MV-4-11 (cell line): ENCODE measurements at regions not wholly inside any gene's neighbourhood (a gene's known extent, or its start where the extent isn't known, plus 50 kb on each side); places are given as distances from the start of the nearest gene placed in this dataset.

Experiments
- DNase-seq: peaks from one replicate; lab custom pipeline; 2025; lab: John Stamatoyannopoulos, UW

DNA sequence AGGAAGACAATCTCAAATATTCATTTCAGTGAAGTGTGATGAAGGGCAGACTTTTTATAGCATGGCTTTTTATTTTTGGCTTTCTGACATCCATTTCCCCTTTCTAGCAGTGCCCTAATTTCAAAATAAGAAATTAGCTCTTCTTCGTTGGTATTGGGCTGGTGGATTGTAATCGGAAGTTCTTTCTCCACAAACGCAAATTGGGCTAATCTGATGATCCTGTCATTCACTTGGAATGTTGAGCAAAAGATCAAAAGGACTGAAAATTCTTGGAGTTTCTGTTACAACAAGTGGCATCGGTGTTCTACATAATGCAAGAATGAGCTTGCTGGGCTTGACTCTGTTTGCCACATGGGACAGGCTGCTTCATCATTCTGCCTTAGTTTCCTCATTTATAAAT, 1182.8 kb downstream of the FLRT2 start:
- DNase-seq = peak; percentile 62

DNA sequence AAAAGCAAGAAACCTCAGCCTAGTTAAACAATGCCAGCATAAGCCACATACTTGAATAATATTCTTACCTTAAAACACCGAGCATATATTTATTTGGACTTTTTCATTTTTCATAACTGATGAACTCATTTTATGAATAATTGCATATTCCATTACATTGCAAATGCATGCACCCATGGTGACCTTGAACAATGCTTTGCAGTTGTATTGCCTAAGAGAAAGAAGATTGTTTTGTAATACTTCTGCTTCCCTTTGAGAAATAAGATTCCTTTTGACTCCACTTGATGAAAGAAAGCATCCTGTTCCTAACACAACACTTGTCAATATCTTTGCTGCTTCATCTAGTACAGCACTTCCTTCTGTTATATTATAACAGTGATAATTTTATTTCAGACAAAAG, 1182.2 kb downstream of the FLRT2 start:
- DNase-seq = peak; percentile 85

DNA sequence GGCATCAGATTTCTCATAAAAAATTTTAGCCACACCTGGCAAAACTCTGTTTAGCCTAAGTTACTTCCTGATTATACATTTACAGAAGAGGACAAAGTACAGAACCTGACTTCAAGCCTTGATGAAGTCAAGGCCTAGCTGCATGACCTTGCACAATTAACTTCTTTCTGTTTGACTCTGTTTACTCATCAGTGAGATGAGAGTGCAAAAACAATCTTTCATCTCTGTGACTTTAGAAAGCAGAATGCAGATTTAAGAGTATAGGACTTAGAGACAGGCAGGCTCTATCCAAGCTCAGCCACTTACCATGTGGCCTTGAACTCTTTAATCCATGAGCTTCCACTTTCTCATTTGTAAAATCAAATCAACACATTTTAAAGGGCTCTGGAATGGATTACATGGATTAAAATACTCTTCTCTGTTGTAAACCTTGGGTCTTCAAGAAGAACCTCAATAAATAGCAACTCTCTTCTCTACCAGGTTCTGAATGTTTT, 1178.9 kb downstream of the FLRT2 start:
- DNase-seq = no peak

DNA sequence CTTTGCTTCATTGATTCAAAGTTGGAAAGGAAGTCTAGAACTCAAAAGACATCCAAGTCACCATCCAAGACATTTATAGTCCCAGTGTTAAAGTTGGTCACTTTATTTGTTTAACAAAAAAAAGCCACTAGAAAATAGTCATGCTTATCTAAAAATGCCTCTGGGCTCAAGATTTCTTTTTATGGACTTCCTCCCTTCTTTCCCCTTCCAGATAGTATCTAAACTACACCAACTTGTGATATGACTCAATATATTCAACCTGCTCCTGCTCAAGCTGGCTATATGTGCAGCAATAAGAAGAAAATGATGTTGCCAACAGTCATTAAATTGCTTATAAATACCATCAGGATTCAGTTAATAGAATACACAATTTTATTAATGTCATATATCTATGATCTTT, 1177.1 kb downstream of the FLRT2 start:
- no peak for DNase-seq

DNA sequence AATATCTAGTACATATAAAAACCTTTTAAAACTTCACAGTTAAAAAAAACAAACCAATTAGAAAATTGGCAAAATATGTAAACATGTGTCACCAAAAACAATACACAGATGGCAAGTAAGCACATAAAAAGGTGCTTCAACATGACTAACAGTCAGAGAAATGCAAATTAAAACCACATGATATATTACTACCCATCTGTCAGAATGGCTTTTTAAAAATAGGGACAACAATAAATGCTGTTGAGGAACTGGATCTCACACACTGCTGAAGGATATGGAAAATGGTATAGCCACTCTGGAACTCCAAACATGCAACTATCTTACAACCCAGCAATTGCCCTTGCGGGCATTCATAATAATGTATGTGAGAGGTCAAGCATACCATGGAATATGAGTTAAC, 1153.6 kb downstream of the FLRT2 start:
- no peak for DNase-seq

DNA sequence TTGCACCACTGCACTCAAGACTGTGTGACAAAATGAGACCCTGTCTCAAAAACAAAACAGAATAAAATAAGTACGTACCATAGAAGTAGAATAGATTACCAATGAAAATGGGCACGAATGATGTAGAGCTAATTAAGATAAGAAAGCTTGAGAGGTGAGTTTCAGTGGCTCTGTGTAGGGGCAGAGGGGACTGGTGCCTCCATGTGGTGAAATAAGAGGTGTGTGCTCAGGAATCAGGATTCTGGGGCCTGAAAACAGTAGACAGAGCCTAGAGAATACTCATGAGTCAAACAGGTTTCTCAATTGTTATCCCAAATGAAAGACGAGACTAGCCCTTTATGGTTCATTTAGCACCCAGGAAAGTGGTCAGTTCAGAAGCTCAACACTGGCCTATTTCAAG, 1145.1 kb downstream of the FLRT2 start:
- DNase-seq = no peak

DNA sequence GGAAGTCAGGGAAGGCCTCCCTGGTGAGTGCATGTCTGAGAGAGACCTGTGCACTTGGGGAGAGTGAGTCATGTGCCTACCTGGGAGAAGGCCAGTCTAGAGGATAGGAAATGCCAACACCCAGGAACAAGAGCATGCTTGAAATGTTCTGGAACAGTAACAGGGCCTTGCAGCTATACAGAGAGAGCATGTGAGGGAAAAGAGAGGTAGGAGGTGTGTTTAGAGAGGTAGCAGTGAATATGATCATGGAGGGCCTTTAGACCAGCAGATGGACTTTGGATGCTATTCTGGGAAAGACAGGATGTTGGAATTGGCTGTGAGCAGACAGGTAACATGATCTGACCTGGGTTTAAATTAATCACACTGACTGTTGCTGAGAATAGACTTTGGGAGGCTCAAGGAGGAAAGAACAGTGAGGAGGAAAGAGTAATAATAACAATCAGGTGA, 1143.6 kb downstream of the FLRT2 start:
- DNase-seq = no peak

DNA sequence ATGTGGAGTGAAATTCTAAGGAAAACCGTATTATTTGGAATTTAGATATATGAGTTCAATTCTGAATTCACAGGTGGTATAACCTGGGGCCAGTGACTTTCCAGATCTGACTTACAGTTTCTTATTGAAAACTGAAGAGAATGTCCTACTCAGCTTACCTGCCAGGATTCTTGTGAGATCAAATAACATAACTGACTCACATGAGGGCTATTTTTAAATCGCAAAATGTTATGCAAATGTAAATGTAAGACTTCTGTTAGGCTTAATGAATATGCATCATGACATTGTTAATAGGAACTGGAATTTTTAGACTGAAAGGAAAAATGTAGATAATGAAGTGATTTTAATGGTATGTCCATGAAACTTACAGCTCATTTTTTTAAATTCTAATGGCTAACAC, 1142.1 kb downstream of the FLRT2 start:
- DNase-seq = no peak

DNA sequence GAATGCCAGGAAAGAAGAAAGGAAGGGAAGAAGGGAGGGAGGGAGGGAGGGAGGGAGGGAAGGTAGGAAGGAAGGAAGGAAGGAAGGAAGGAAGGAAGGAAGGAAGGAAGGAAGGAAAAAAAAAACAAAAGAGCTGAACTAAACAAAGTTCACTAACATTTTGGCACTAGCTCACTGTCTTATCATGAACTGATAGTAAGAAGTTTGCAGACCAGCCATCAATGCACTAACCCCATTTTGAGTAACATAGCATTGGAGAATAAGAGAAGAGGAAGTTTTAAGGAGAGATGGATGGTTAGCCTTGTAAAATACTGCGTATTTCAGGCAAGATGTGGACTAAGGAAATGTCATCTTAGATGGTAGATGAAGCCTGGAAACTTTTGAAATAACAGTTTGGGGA, 1136.0 kb downstream of the FLRT2 start:
- DNase-seq = no peak

DNA sequence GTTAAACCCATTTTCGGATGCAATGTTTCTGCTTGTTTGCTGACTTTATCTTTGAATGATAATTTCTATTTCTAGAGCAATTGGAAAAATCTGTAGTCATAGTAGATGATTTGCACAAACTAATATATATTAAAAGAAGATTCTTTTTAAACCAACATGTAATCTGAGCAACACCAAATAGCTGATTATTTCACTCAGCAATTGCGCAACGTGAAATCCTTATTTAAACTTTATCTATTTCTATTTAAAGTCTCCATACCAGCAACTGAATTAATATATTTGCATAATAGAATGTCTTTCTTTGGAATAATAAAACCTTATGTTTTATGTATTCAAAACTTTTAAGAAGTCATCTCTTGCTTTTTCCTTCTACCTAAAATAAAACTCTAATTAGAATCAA, 1132.4 kb downstream of the FLRT2 start:
- DNase-seq = no peak

DNA sequence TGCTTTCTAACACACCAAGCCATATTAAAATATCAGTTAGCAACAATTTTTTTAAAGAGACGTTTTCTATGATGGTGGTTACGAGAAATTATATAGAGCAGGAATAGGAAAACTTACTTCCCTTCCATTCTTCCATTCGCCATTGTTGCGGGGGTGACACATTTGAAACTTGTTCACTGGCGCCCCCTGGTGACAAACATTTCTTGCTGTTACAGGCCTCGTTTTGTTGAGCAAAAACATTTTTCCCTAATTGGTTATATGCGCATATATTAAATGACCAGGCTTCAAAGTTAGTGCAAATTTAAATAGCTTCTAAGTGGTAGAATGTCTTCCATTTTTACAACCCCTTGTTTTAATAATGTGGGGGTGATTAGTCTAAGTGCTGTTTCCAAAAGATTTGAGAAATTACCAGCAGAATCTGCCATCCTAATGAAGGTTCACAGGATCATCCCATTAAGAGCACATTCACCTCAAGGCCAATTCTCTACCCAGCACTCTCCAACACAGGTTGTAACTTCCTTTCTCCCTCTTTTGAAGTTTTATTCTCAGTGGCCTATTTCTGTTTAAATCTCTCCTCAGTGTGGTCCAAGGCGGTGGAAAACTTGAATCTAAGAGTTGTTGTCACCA, 1124.7 kb downstream of the FLRT2 start:
- peak; percentile 61 for DNase-seq

DNA sequence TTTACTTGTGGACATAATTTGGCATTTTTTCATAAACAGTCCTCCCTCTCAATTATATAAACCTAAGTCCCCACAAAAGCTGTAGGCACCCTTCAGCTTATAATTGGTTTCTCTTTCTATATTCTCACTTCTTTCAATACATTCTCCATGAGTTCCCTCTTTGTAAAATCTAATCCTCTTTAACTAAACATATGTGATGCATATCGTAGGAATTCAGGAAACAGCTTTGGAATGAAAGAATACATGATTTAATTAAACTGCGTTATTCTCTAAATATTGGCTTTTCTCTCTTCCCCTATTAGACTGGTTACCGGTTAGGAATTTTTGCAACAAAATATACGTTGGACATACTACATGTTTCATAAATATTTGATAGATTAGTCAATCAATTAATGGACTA, 1122.6 kb downstream of the FLRT2 start:
- DNase-seq = no peak

DNA sequence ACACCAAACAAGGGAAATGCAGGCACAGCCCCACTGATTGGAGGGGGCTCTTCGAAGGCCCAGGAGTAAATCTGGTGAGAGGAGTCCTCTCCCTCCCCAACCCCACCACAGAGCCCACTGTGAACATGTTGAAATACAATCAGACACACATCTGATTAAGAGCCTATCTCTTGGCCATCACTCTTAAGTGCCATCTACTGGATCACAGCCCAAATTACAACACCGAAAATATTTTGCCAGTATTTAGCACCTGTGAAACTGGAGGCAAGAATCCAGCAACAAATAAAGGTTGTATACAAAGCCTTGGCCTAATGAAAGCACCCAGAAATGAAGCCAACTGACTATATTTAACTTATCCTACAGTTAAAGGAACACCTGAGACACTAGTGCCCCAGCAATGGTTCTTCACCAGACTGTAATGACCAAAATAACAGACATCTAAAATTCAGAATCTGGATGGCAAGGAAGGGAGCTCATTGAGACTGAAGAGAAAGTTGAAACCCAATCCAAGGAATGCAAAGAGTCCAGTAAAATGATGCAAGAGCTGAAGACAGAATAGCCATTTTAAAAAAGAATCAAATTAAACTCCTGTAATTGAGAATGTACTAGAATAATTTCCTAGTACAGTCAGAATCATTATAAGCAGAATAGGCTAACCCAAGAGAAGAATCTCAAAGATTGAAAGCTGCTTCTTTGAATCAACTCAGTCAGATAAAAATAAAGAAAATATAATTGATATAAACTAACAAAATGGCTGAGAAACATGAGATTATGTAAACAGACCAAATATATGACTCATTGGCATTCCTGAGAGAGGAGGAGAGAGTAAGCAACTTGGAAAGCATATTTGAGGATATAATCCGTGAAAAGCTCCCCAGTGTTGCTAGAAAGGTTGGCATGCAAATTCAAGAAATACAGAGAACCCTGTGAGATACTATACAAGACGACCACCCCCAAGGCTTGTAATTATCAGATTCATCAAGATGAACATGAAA, 1117.0 kb downstream of the FLRT2 start:
- peak; percentile 12 for DNase-seq

DNA sequence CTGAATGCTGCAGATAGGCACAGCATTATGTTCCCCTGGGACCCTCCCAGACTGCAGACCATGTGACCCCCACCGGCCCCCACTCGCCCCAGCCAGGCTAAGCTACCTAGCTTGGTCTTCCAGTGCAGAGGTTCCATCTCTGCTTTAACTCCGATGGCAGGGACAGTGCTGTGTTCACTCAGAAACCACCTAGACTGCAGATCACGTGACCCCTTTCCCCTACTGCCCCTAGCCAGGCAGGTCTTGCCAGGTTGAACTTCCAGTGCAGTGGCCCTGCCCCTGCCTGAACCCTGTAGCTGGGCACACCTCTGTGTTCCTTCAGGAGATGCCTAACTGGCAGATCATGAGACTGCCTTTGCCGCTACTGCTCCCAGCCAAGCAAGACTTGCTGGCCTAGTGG, 1116.2 kb downstream of the FLRT2 start:
- DNase-seq = no peak

DNA sequence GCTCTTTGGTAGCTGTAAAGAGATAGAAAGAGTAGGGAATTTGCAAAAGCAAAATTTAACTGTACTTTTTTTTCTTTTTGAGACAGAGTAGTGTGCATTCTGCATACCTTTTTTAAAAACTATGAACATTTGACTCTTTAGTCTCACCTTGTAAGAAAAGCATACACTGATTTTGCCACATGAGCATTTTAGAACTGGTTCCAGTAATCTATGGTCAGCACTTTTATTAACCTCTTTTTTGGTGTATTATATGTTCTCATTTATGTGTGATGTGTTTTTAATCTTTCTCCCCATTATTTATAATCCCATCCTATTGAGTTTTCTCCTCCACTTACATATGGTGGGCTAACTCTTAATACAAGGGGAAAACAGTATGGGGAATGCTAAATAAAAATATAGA, 1111.4 kb downstream of the FLRT2 start:
- DNase-seq = no peak

DNA sequence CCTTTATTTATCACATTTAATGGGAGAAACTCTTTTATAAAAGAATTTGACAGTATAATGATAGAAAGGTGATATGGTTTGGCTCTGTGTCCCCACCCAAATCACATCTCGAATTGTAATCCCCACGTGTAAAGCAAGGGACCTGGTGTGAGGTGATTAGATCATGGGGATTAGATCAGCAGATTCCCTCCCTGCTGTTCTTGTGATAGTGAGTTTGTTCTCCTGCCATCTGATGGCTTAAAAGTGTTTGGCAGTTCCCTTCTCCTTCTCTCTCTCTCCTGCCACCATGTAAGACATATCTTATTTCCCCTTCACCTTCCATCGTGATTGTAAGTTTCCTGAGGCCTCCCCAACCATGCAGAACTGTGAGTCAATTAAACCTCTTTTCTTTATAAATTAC, 1110.3 kb downstream of the FLRT2 start:
- DNase-seq = no peak

DNA sequence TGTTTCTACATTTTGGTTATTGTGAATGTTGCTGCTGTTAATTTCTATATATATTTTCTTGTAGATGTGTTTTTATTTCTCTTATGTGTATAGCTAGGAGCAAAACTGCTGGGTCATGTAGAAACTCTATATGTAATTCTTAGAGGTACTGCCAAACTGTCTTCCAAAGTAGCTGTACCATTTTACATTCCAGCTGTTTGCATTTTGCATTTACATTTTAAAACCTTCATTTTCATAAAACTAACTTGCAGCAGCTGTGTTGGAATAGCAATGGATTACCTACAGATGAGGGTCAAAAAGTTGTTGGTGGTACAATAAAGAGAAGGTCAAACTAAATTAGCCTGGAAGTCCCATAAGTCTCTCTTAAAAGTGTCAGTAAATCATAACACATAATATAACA, 1109.7 kb downstream of the FLRT2 start:
- DNase-seq = no peak

DNA sequence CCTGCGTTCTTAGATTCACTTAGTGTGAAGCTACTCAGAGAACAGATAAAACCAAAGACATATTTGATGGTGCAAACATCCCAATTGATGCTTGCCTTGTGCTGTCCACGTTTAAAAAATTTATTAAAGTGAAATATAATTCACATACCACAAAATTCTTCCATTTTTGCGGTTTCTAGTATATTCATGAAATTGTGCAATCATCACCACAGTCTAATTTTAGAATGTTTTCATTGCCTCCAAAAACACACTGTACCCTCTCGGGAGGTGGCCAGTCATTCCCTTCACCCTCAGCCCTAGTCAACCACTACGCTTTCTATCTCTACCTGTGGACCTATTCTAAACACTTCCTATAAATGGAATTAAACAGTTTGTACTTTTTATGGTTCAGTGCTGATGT, 1109.2 kb downstream of the FLRT2 start:
- DNase-seq = peak; percentile 74

DNA sequence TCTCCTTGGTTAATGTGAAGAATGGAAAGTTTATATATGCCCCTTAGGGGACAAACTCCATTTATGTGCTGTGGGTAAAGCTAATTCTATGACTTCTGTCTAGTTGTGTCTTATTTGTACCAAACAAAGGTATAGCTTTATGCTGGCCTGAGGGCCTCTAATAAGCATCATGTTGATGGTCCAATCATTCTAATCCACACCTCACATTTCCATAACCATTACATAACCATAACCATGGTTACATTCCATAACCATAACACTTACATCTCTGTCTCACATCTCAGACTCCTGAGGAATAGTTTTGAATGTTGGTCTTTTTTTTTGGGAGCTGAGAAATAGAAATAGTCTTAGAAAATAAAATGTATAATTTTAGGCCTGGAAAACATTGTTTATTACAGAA, 1097.1 kb downstream of the FLRT2 start:
- no peak for DNase-seq

DNA sequence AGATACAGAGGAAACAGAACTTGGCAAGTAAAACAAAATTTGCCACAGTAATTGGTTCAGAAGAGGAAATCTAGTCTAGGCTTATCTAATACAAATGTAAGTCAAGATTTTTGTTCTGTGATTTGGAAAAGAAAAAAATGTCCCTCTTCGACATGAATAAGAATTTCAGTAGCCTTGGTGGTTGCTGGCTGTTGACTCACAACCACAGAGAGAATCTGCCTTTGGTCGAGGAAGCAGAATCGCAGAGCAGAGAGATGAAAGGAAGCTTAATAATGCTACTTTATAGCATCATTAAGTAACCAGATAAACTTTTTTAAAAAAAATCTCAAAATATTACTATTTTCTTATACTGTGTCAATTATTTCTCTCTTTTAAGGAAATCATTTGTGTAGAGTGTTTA, 1096.6 kb downstream of the FLRT2 start:
- no peak for DNase-seq

DNA sequence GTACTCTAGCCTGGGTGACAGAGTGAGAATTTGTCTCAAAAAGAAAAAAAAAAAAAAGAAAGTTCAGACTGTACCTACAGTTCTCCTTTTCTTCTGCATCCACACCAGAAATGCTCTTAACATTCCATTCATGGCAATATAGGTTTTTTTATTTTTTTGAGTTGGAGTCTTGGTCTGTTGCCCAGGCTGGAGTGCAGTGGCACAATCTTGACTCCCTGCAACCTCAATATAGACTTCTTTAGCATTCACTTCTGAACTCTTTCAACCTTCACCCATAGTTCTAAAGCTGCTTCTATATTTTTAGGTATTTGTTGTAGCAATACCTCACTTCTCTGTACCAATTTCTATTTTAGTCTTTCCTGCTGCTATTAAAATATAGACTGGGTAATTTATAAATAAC, 1095.7 kb downstream of the FLRT2 start:
- no peak for DNase-seq

DNA sequence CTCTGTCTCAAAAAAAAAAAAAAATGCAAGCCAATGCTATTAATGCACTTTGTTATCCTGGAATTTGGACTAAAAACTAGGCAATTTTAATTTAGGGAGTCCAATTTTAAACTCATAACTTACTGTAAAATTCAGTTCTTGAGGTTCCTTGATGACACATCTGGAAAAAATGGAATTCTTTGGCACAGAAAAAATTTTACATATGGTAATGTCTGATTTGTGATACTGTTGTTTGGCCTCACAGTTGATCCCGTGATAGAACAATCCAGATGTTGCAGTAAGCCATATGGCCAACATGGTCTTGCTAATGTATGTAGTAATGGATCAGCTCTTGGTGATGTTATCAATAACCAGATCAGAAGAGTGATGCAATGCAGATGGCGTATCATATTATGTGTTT, 1089.8 kb downstream of the FLRT2 start:
- no peak for DNase-seq

DNA sequence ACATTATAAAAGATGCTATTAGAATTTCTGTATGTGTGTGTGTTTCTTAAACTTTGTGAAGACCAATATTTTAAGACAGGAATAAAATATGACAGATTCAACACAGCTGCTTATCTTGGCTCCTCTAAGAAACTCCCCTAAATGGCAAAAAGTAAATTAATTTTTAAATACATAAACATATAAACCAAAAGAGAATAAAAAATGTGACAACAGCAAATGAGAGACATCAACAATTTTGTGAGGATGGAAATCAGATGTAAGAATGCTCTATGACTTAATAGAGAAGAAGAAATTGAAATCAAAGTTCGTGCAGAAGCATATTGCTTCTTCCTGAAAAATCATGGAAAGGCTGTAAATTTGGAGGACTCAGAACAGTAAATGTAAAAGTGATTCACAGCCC, 1083.8 kb downstream of the FLRT2 start:
- no peak for DNase-seq
